ENCODE measurements at regions not wholly inside any gene's neighbourhood (a gene's known extent, or its start where the extent isn't known, plus 50 kb on each side); places are given as distances from the start of the nearest gene placed in this dataset.

- H3K4me3 ChIP-seq (ENCODE audit: low read depth, low read length, poor library complexity, severe bottlenecking) = no peak overlapping the region
- H3K79me2 ChIP-seq (ENCODE audit: insufficient read depth, low read depth, low read length) = no peaks in the 10 kb centered on the region
- no peak overlapping the region for H3K4me2 ChIP-seq (ENCODE audit: low read length)
- TF ChIP-seq CTCF (conservative IDR thresholded peaks at IDR 0.05; ENCODE audit: low read length) = no peak
- no peak for TF ChIP-seq EZH2phosphoT487 (IDR thresholded peaks at IDR 0.05; ENCODE audit: borderline replicate concordance, low read depth, low read length)
- BruUV-seq (replicated peaks) = no TSS peak
- no peaks in the 10 kb centered on the region for H3K4me1 ChIP-seq (ENCODE audit: insufficient read depth, low read length, poor library complexity, severe bottlenecking)
- POLR2A ChIA-PET = no interaction called here
- DNase-seq (ENCODE audit: low spot score) = no peak
- no peaks in the 10 kb centered on the region for H3K36me3 ChIP-seq (ENCODE audit: insufficient read depth, low read length)
- H3K9me3 ChIP-seq (ENCODE audit: low read length) = no peaks in the 10 kb centered on the region
- H4K20me1 ChIP-seq (ENCODE audit: insufficient read depth, low read length) = no peaks in the 10 kb centered on the region
- CTCF ChIA-PET (ENCODE audit: unreplicated experiment) = no interaction called here
- no peaks in the 10 kb centered on the region for H3K9me2 ChIP-seq (ENCODE audit: insufficient read depth, low read length)
- H3K27ac ChIP-seq (ENCODE audit: low read depth, low read length, poor library complexity, severe bottlenecking) = no peak overlapping the region
- H2AFZ ChIP-seq (ENCODE audit: low read length) = no peak overlapping the region
- intact Hi-C loops (cut with micrococcal nuclease; ENCODE audit: unreplicated experiment) = no loop called here
Measured at GRCh38 chr14:101128478-101129321, 225.2 kb upstream of the RTL1 start.

GRCh38 chr14:101129521-101130167, 226.1 kb upstream of the RTL1 start:
- H3K4me1 ChIP-seq (ENCODE audit: insufficient read depth, low read length, poor library complexity, severe bottlenecking) = no peaks in the 10 kb centered on the region
- no TSS peak for BruUV-seq (replicated peaks)
- H3K4me2 ChIP-seq (ENCODE audit: low read length) = no peak overlapping the region
- intact Hi-C loops (cut with micrococcal nuclease; ENCODE audit: unreplicated experiment) = no loop called here
- no peaks in the 10 kb centered on the region for H3K9me3 ChIP-seq (ENCODE audit: low read length)
- no peaks in the 10 kb centered on the region for H3K9me2 ChIP-seq (ENCODE audit: insufficient read depth, low read length)
- no peak for DNase-seq (ENCODE audit: low spot score)
- no peak overlapping the region for H3K27ac ChIP-seq (ENCODE audit: low read depth, low read length, poor library complexity, severe bottlenecking)
- H3K79me2 ChIP-seq (ENCODE audit: insufficient read depth, low read depth, low read length) = no peaks in the 10 kb centered on the region
- no peak overlapping the region for H2AFZ ChIP-seq (ENCODE audit: low read length)
- ChIA-PET CTCF (ENCODE audit: unreplicated experiment) (no interaction called here), POLR2A (no interaction called here)
- no peak overlapping the region for H3K4me3 ChIP-seq (ENCODE audit: low read depth, low read length, poor library complexity, severe bottlenecking)
- H3K36me3 ChIP-seq (ENCODE audit: insufficient read depth, low read length) = no peaks in the 10 kb centered on the region
- no peak for TF ChIP-seq CTCF (conservative IDR thresholded peaks at IDR 0.05; ENCODE audit: low read length)
- TF ChIP-seq EZH2phosphoT487 (IDR thresholded peaks at IDR 0.05; ENCODE audit: borderline replicate concordance, low read depth, low read length) = no peak
- no peaks in the 10 kb centered on the region for H4K20me1 ChIP-seq (ENCODE audit: insufficient read depth, low read length)

- Histone ChIP-seq H3K4me3 (ENCODE audit: low read depth, low read length, poor library complexity, severe bottlenecking) (no peak overlapping the region), H3K4me2 (ENCODE audit: low read length) (no peak overlapping the region), H3K9me2 (ENCODE audit: insufficient read depth, low read length) (no peaks in the 10 kb centered on the region), H3K4me1 (ENCODE audit: insufficient read depth, low read length, poor library complexity, severe bottlenecking) (no peaks in the 10 kb centered on the region), H3K27ac (ENCODE audit: low read depth, low read length, poor library complexity, severe bottlenecking) (no peak overlapping the region), H3K9me3 (ENCODE audit: low read length) (no peaks in the 10 kb centered on the region), H3K79me2 (ENCODE audit: insufficient read depth, low read depth, low read length) (no peaks in the 10 kb centered on the region), H2AFZ (ENCODE audit: low read length) (no peak overlapping the region), H3K36me3 (ENCODE audit: insufficient read depth, low read length) (no peaks in the 10 kb centered on the region), H4K20me1 (ENCODE audit: insufficient read depth, low read length) (no peaks in the 10 kb centered on the region)
- BruUV-seq (replicated peaks) = no TSS peak
- intact Hi-C loops (cut with micrococcal nuclease; ENCODE audit: unreplicated experiment) = no loop called here
- CTCF ChIA-PET (ENCODE audit: unreplicated experiment) = no interaction called here
- no peak for DNase-seq (ENCODE audit: low spot score)
- no peak for TF ChIP-seq EZH2phosphoT487 (IDR thresholded peaks at IDR 0.05; ENCODE audit: borderline replicate concordance, low read depth, low read length)
- TF ChIP-seq CTCF (conservative IDR thresholded peaks at IDR 0.05; ENCODE audit: low read length) = no peak
- POLR2A ChIA-PET = no interaction called here
Measured at GRCh38 chr14:101130861-101131260, 227.3 kb upstream of the RTL1 start.

Measured in OCI-LY7 (cell line).